ENCODE measurements at regions not wholly inside any gene's neighbourhood (a gene's known extent, or its start where the extent isn't known, plus 50 kb on each side); places are given as distances from the start of the nearest gene placed in this dataset.
A peak's percentile ranks its signal among the peaks of the same experiment; 100 is the strongest.

DNA sequence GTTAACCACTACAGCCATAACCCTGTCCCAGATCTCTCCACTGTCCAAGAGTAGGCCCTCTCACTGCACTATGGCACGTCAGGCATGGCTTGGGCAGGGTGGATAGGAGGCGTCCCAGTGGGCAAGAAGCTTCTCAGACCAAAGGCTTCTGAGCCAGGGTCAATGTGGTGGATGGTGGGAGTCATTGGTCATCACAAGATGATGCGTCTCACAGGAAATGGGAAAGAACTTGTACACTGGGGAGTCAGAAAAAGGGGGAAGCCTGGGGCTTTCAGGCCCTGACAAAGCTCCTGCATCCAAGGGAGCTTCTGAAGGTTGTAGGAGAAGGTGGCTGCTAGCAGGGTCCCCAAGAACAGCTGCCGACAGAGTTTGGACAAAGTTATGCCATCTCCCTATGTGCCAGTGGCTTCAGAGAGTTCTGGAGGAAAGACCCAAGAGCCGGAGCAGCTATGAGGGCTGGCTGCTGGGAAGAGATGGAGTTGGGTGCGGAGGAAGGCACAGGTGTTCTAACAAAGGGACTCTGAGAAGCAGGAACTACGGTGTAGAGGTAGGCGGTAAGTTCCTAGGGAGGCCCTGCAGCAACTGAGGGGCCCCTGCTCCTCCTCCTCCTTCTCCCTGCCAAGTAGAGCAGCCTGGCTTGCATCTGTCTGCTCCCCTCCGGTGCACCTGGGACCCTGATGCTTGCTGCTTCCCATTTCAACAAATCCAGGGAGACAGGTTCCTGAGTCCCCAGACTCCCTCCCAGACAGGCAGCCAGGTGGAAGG lies 81.1 kb downstream of the ARL6IP4 start:
- DNase-seq (ENCODE audit: low read depth), result peak; percentile 24
- TF ChIP-seq CTCF (conservative IDR thresholded peaks at IDR 0.05; ENCODE audit: control insufficient read depth, insufficient read depth, low read depth, low read length), result no peak
- H3K4me3 ChIP-seq (ENCODE audit: control insufficient read depth, low read depth, low read length), result no peak overlapping the region

- no peak overlapping the region for H3K4me3 ChIP-seq (ENCODE audit: control insufficient read depth, low read depth, low read length)
- DNase-seq (ENCODE audit: low read depth), result no peak
- TF ChIP-seq CTCF (conservative IDR thresholded peaks at IDR 0.05; ENCODE audit: control insufficient read depth, insufficient read depth, low read depth, low read length), result no peak
These were observed 79.0 kb downstream of the ARL6IP4 start for GRCh38 chr12:123059500-123059899.

DNA sequence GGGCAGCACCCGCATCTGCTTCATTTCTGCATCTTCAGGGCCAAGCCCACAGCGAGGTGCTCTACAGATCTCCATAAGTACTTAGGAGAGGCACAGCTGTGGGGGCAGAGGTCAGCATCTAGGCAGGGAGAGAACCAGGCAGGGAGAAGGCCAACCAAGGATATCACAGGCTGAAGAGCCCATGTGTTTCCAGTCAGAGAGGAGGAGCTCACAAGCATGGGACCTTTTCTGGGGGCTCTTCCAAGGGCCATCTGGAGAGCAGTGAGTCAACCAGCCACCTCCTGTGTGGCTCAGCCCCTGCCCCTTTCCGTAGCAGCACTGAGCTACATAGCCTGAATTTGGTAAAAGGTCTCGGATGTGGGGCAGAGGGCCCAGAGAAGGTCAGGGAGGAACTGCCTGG lies 78.5 kb downstream of the ARL6IP4 start:
- no peak overlapping the region for H3K4me3 ChIP-seq (ENCODE audit: control insufficient read depth, low read depth, low read length)
- peak; percentile 80 for DNase-seq (ENCODE audit: low read depth)
- TF ChIP-seq CTCF (conservative IDR thresholded peaks at IDR 0.05; ENCODE audit: control insufficient read depth, insufficient read depth, low read depth, low read length), result no peak

DNA sequence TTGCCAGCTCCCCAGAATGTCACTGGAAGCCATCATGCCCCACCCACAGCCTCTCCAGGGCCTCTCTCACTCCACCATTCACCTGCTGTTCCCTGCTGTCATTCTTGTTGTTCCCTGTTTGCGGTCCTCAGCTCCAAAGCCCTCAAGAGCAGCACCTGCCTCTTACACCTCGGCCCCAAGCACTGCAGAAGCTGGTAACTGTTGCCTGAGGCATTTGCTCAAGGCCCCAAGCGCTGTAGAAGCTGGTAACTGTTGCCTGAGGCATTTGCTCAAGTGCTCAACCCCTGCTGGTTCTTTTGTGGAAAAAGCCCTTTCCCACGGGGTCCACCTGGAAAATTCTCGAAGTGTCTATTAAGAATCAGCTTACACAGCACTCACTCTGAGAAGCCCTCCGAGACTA lies 78.0 kb downstream of the ARL6IP4 start:
- H3K4me3 ChIP-seq (ENCODE audit: control insufficient read depth, low read depth, low read length), result no peak overlapping the region
- no peak for TF ChIP-seq CTCF (conservative IDR thresholded peaks at IDR 0.05; ENCODE audit: control insufficient read depth, insufficient read depth, low read depth, low read length)
- no peak for DNase-seq (ENCODE audit: low read depth)

DNA sequence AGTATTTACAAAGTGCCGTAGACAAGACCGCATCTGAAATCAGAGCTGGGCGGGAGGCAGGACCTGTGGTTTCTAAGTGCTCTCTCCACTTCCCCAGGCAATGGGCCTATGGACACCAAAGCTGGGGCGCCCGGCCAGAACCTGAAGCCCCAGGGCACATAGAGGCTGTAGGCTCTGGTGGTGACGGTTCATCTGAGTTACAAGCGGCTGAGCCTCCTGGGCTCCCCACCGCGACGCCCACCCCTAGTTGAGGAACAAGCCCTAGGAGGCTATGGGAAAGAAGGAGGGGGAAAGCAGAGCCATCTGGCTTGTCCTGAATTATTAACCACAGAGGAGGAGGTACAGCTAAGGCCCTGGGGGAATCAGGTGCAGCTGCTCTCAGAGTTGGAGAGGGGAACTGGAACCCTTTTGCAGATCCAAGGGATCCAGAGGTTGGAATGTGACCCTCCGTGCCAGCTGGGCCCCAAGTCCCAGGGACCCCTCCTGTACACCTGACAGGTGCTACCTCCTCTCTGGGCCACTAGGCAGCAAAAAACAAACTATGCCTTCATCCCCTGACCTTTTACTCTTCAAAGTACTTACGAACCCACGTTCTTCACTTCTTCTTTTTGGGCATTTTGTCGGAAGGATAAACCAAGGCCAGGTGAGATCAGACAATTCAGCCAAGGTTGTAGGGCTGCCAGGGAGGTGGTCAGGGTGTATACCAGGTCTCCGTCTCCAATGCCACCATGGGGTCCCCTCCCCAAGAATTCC lies 77.2 kb downstream of the ARL6IP4 start:
- TF ChIP-seq CTCF (conservative IDR thresholded peaks at IDR 0.05; ENCODE audit: control insufficient read depth, insufficient read depth, low read depth, low read length), result no peak
- no peak overlapping the region for H3K4me3 ChIP-seq (ENCODE audit: control insufficient read depth, low read depth, low read length)
- DNase-seq (ENCODE audit: low read depth), result no peak

DNA sequence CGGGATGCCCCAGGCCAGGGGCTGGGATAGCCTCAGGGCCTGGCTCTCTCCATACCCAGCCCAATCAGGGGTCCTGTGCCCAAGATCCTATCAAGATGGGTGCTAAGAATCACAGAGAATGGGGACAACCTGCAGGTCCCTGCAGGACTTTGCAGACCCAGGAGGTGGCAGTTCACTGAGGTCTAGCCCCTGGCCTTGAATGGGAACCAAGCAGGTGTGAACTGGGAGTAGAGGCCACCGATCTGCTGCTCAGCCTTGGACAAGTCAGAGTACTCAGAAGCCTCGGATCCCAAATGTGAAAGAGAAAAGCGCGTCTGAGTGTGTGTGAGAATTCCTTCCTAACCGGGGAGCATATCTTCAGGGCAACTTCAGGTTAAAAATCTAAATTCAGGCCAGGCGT lies 76.2 kb downstream of the ARL6IP4 start:
- TF ChIP-seq CTCF (conservative IDR thresholded peaks at IDR 0.05; ENCODE audit: control insufficient read depth, insufficient read depth, low read depth, low read length), result no peak
- H3K4me3 ChIP-seq (ENCODE audit: control insufficient read depth, low read depth, low read length), result no peak overlapping the region
- DNase-seq (ENCODE audit: low read depth), result no peak
